Mesothelial cell of epicardium (in vitro differentiated cells): ENCODE measurements at regions not wholly inside any gene's neighbourhood (a gene's known extent, or its start where the extent isn't known, plus 50 kb on each side); places are given as distances from the start of the nearest gene placed in this dataset.

Source experiments
- DNase-seq, 2 experiments: peaks; one replicate each; pipeline ENCODE4 v3.0.0; 2021; ENCODE audit warnings: low spot score in 2 of 2; ENCODE audit not compliant: unreplicated experiment in 2 of 2
- H3K27ac Mint-ChIP-seq: 2 replicates; pipeline ENCODE4 v1.8.0; 2021; ENCODE audit warnings: mixed read lengths
- H3K27me3 Mint-ChIP-seq: 2 replicates; pipeline ENCODE4 v1.8.0; 2021; ENCODE audit warnings: low read depth, mixed read lengths
- H3K36me3 Mint-ChIP-seq: 2 replicates; pipeline ENCODE4 v1.8.0; 2021; ENCODE audit warnings: mixed read lengths
- H3K4me1 Mint-ChIP-seq: 2 replicates; pipeline ENCODE4 v1.8.0; 2021; ENCODE audit warnings: mixed read lengths
- H3K4me3 Mint-ChIP-seq: 2 replicates; pipeline ENCODE4 v1.8.0; 2021; ENCODE audit warnings: mild to moderate bottlenecking, moderate library complexity, mixed read lengths
- H3K9me3 Mint-ChIP-seq: 2 replicates; pipeline ENCODE4 v1.8.0; 2021; ENCODE audit warnings: mixed read lengths
- TF ChIP-seq, protein P1 (sequence below): fragments of 200-600 bp; sonication (generic); IDR thresholded peaks from one replicate; pipeline ENCODE4 v1.5.0; 2021; ENCODE audit warnings: antibody characterized with exemption; ENCODE audit not compliant: unreplicated experiment

DNA sequence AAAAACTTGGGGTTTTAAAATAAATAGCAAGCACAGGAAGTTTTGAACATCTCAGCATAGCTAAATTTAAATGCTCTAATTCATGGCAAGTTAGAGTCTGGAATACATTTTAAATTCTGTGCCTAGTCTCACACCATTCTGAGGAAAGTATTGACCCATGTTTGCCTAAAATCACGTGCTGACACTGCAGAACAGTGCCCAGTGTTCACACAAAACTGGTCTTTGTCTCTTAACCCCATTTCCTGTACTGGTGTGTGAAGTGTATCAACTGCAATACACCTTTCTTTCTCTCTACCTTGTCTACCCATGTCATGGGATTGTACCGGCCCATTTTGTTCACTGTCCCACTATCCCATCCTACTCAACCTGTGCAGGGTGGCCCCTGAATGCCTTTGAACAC lies 749.7 kb upstream of the POM121L12 start:
- DNase-seq: no peak
- H3K9me3 Mint-ChIP-seq: peaks cover 17% of the 10 kb centered on the region
- no peak overlapping the region for H3K4me3 Mint-ChIP-seq
- H3K27me3 Mint-ChIP-seq: no peaks in the 10 kb centered on the region
- no peaks in the 10 kb centered on the region for H3K36me3 Mint-ChIP-seq
- peaks cover 14% of the 10 kb centered on the region for H3K4me1 Mint-ChIP-seq
- TF ChIP-seq, protein P1, sequence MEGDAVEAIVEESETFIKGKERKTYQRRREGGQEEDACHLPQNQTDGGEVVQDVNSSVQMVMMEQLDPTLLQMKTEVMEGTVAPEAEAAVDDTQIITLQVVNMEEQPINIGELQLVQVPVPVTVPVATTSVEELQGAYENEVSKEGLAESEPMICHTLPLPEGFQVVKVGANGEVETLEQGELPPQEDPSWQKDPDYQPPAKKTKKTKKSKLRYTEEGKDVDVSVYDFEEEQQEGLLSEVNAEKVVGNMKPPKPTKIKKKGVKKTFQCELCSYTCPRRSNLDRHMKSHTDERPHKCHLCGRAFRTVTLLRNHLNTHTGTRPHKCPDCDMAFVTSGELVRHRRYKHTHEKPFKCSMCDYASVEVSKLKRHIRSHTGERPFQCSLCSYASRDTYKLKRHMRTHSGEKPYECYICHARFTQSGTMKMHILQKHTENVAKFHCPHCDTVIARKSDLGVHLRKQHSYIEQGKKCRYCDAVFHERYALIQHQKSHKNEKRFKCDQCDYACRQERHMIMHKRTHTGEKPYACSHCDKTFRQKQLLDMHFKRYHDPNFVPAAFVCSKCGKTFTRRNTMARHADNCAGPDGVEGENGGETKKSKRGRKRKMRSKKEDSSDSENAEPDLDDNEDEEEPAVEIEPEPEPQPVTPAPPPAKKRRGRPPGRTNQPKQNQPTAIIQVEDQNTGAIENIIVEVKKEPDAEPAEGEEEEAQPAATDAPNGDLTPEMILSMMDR: no peak
- no peak overlapping the region for H3K27ac Mint-ChIP-seq

DNA sequence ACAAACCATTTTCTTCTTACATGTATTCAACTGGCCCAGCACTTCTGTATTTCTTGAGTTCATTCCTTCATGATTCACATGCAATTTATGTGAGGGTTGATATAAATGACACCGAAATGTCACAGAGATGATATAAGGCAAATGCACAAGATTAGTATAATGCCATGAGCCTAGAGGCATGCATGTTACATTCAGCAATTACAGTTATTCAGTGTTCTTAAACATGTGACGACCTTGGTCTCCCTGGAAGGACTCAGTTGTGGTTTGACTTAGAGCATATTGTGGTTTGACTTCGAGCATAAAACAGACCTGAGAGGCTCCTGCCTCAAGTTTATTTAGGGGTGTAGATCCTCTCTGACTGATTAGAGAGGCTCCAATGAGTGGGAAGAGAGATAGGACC lies 752.1 kb upstream of the POM121L12 start:
- no peaks in the 10 kb centered on the region for H3K36me3 Mint-ChIP-seq
- H3K9me3 Mint-ChIP-seq: peaks cover 18% of the 10 kb centered on the region
- H3K4me1 Mint-ChIP-seq: peaks cover 3% of the 10 kb centered on the region
- TF ChIP-seq, protein P1: no peak
- H3K27me3 Mint-ChIP-seq: no peaks in the 10 kb centered on the region
- no peak overlapping the region for H3K27ac Mint-ChIP-seq
- H3K4me3 Mint-ChIP-seq: no peak overlapping the region
- DNase-seq: no peak

DNA sequence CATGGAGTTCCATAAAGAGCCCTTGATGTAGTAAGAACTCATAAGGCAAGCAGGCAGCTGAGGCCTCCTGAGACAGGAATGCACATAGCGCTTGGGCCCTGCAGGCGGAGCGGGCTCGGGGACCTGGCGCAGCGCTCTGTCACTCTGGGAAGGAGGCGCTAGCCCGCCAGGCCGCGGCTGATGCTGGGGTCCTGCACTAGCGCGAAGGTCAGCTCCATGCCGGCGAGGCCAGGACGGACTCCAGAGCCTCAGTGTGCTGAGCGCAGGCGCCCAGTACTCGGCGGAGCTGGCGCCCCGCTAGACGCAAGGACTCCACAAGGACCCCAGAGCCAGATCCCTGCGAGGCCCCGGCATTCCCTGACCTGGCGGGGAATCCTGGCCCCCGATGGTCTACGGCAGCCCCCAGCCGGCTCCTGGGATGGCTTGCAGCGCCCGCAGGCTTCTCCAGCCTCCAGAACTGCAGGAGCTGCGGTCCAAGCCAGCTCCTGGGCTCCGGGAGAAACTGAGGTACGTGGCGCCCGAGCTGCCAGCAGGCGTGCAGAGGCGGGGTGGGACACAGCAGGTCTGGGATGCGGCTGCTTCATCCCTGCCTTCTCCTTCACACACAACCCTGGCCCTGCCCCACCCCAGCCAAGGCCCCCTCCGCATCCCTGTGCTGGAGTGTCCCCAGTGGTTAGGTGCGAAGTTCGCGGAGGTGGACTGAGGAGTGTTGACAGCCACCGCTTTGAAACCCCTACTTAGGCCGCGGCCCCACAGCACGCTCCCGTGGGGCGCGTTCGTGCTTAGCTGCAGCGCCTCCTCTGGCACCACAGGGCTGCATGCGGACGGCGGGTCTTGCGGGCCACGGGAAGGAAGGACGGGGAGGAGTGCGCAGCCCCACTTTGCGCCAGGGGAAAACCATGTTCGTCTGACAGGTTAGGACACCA lies 761.5 kb upstream of the POM121L12 start:
- TF ChIP-seq, protein P1: no peak
- Mint-ChIP-seq H3K27me3 (no peaks in the 10 kb centered on the region), H3K27ac (no peak overlapping the region), H3K4me3 (no peak overlapping the region), H3K9me3 (no peaks in the 10 kb centered on the region), H3K4me1 (peaks cover 2% of the 10 kb centered on the region), H3K36me3 (no peaks in the 10 kb centered on the region)
- DNase-seq: no peak

DNA sequence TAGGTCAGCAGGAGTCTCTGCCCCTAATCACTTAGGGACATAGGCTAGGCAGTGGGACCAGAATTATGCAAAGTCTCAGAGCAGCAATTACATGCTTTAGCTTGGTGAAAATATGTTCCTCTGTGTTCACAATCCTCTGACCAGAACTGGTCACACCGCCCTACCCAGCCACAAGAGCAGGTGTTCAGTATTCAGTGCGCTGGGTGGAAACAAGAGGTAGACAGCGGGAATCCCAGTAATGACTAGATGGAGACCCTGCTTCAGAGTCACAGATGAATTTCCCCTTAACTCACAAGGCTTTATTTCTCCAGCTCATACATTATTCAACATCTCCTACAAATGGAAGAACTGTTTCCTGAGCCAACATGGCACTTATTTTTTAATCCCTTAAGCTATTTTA lies 763.7 kb upstream of the POM121L12 start:
- Mint-ChIP-seq H3K27me3 (no peaks in the 10 kb centered on the region), H3K9me3 (no peaks in the 10 kb centered on the region), H3K36me3 (no peaks in the 10 kb centered on the region), H3K27ac (no peak overlapping the region), H3K4me1 (peaks cover 2% of the 10 kb centered on the region), H3K4me3 (no peak overlapping the region)
- no peak for DNase-seq
- TF ChIP-seq, protein P1: no peak

DNA sequence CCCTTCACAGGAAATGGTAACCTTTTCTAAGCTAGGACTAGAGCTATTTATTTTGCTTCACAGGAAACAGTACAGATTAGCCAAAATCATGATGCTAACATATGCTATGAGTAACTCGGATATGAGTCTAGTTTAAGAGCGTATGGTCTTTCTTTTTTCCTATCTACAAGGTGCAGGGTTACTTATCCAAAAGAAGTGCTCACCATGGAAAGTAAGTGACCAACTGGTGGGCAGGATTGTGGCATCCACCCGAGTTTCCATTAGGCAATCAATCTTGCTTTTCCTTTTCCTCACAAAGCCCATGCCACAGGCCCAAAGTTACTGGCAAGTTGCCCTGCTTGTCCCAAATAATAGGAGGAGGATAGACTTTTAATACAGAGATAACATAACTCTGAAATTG lies 765.1 kb upstream of the POM121L12 start:
- DNase-seq: no peak
- Mint-ChIP-seq H3K27ac (no peak overlapping the region), H3K36me3 (no peaks in the 10 kb centered on the region), H3K9me3 (no peaks in the 10 kb centered on the region), H3K4me1 (peaks cover 2% of the 10 kb centered on the region), H3K4me3 (no peak overlapping the region), H3K27me3 (no peaks in the 10 kb centered on the region)
- TF ChIP-seq, protein P1: no peak
